ENCODE measurements at regions not wholly inside any gene's neighbourhood (a gene's known extent, or its start where the extent isn't known, plus 50 kb on each side); places are given as distances from the start of the nearest gene placed in this dataset.

GRCh38 chr2:60337142-60337497, 216.3 kb downstream of the BCL11A start:
- no peak for TF ChIP-seq EP300 (IDR thresholded peaks at IDR 0.05; ENCODE audit: borderline replicate concordance in 1 of 2, control insufficient read depth in 1 of 2, low read depth in 2 of 2, low read length in 2 of 2)
- TF ChIP-seq FOXK2 (IDR thresholded peaks at IDR 0.05), result no peak
- no peak for TF ChIP-seq NFYB (IDR thresholded peaks at IDR 0.05; ENCODE audit: insufficient read depth, low read depth, low read length)
- no peak for TF ChIP-seq HCFC1 (IDR thresholded peaks at IDR 0.05; ENCODE audit: low read length)
- TF ChIP-seq CTCF (IDR thresholded peaks at IDR 0.05 in 2 of 3, conservative IDR thresholded peaks at IDR 0.05 in 1 of 3; ENCODE audit: control insufficient read depth in 2 of 3, extremely low read depth in 1 of 3, insufficient read depth in 1 of 3, low read depth in 3 of 3, low read length in 3 of 3), result peak in 1 of 3 experiments; percentile 23; a peak in 1 of 6 replicates
- TF ChIP-seq RB1 (IDR thresholded peaks at IDR 0.05; ENCODE audit: borderline replicate concordance), result no peak
- TF ChIP-seq USF2 (IDR thresholded peaks at IDR 0.05; ENCODE audit: borderline replicate concordance, low read depth, low read length), result no peak
- no peak for TF ChIP-seq MAX (IDR thresholded peaks at IDR 0.05; ENCODE audit: low read depth, low read length)
- TF ChIP-seq POLR2A (IDR thresholded peaks at IDR 0.05; ENCODE audit: low read depth, low read length), result no peak
- no peak for TF ChIP-seq BHLHE40 (IDR thresholded peaks at IDR 0.05; ENCODE audit: borderline replicate concordance in 1 of 2, low read depth in 2 of 2, low read length in 1 of 2)
- TF ChIP-seq E2F8 (IDR thresholded peaks at IDR 0.05; ENCODE audit: low read depth, partially characterized antibody), result no peak

All from GM12878 (cell line).